Fibroblast of pulmonary artery (primary cell): ENCODE measurements at regions not wholly inside any gene's neighbourhood (a gene's known extent, or its start where the extent isn't known, plus 50 kb on each side); places are given as distances from the start of the nearest gene placed in this dataset.
A peak's percentile ranks its signal among the peaks of the same experiment; 100 is the strongest.

Source experiments
- DNase-seq: peaks from one replicate; pipeline ENCODE4 v3.0.0-alpha.2; 2010; ENCODE audit warnings: low read depth
- H3K4me3 ChIP-seq: replicated peaks from 2 replicates; pipeline ENCODE4 v1.5.1; 2011; ENCODE audit warnings: low read depth, mild to moderate bottlenecking, control low read depth, low read length, moderate library complexity
- CTCF ChIP-seq: IDR thresholded peaks from 2 replicates; pipeline ENCODE4 v1.5.1; 2011; ENCODE audit warnings: mild to moderate bottlenecking, control low read depth, low read length, inconsistent platforms; ENCODE audit errors: missing control alignments

DNA sequence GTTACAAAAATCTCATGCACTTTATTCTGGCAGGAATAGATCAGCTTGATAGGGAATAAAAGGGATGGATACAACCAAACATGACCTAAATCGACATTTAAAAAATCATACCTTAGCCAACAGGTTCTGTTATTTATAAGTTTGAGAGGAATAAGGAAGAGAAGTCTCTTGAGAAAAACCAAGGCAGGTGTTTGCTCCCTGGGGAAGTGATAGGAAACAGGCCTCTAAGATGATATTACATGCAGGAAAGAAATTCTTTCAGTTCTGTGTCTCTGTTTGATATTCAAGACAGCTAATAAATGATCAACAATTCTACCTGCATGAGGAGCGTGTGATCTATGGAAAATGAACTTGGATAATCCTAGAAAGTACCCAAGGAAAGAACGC lies 184.8 kb upstream of the ZEB2 start:
- DNase-seq: no peak
- H3K4me3 ChIP-seq: no peak overlapping the region
- no peak for TF ChIP-seq CTCF

GRCh38 chr2:144703852-144704708 lies 184.2 kb upstream of the ZEB2 start:
- no peak overlapping the region for H3K4me3 ChIP-seq
- no peak for TF ChIP-seq CTCF
- peak; percentile 87 for DNase-seq

DNA sequence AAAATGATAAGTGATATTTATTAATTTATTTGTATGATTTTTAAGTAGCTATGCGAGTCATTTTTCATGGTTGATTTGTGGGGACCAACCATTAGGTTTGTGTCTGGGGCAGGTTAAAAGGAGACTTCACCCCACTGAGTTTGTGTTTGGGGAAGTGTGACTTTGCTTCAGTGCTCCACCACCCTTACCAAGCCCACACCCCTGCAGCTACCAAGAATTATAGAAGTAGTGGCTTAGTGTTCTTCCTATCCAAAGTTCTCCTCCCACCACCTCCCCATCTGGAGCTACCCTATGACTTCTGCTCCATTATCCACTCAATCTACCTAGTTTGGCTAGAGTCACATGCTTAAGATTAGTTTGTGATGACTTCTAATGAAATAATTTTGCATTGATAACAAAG lies 182.1 kb upstream of the ZEB2 start:
- no peak for DNase-seq
- TF ChIP-seq CTCF: no peak
- H3K4me3 ChIP-seq: no peak overlapping the region

GRCh38 chr2:144701259-144701658 lies 181.3 kb upstream of the ZEB2 start:
- DNase-seq: no peak
- no peak overlapping the region for H3K4me3 ChIP-seq
- TF ChIP-seq CTCF: no peak

DNA sequence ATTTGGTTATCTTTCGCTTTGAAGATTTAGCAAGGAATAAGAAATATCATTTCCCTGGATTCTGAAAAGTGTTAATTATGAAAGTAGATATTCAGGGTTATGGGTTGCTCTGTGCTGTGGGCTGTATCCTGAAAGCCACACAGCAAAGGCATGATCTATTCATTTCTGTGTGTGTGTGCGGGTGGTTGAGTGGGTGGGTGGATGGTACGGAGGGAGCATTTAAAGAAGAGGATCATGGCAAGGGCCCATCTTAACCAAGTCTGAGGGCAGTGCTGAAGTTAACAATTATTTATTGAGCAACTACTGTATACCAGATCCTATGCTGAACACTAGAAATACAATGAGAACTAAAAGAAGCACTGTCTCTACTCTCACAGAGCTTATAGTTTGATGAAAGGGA lies 178.2 kb upstream of the ZEB2 start:
- no peak overlapping the region for H3K4me3 ChIP-seq
- DNase-seq: no peak
- TF ChIP-seq CTCF: no peak

GRCh38 chr2:144695657-144696056 lies 175.7 kb upstream of the ZEB2 start:
- TF ChIP-seq CTCF: no peak
- H3K4me3 ChIP-seq: no peak overlapping the region
- no peak for DNase-seq

DNA sequence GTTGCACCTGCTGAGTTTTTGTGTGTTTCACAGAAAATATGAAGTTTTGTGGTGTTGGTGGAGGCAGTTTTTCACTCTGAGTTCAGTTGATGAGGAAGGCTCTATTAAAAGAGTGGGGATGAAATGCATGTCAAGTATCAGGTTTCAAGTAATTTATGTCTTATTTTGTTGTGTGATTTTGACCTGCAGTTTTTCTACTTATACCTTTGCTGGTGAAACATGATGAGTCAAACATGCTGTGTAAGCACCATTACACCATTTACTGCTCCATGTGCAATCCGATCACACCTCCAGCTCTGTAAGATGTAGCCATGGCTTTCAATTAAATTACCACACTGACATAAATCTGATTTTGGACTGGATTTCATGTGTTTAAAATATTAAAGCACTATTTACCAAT lies 174.5 kb upstream of the ZEB2 start:
- TF ChIP-seq CTCF: no peak
- DNase-seq: no peak
- H3K4me3 ChIP-seq: no peak overlapping the region
